ENCODE measurements at regions not wholly inside any gene's neighbourhood (a gene's known extent, or its start where the extent isn't known, plus 50 kb on each side); places are given as distances from the start of the nearest gene placed in this dataset.

DNA sequence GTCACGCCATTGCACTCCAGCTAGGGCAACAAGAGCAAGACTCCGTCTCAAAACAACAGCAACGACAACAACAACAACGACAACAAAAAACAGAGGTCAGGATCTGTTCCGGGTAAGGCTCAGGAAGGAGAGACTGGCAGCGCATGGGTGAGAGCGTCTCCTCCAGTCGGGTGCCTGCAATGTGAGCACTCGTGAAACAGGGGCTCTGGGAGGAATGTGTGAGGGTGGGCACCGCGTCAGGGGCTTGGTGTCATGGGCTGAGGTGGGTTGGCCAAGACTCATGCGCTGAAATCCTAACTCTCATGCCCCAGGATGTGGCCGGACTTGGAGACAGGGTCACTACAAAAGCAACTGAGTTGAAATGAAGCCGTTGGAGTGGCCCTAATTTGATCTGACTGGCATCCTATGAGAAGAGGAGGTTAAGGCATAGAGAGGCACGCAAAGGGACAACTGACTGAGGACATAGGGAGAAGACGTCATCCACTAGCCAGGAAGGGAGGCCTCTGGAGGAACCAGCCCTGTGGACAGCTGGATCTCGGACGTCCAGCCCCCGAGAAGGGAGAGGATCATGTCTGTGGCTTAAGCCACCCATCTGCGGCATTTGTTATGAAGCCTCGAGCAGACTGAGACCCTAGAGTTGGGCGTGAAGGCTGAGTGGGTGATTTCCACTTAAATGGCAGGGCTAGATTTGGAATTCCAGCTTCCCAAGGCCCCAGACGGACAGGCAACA is 241.5 kb upstream of the PITRM1 start:
- TF ChIP-seq, protein P1, sequence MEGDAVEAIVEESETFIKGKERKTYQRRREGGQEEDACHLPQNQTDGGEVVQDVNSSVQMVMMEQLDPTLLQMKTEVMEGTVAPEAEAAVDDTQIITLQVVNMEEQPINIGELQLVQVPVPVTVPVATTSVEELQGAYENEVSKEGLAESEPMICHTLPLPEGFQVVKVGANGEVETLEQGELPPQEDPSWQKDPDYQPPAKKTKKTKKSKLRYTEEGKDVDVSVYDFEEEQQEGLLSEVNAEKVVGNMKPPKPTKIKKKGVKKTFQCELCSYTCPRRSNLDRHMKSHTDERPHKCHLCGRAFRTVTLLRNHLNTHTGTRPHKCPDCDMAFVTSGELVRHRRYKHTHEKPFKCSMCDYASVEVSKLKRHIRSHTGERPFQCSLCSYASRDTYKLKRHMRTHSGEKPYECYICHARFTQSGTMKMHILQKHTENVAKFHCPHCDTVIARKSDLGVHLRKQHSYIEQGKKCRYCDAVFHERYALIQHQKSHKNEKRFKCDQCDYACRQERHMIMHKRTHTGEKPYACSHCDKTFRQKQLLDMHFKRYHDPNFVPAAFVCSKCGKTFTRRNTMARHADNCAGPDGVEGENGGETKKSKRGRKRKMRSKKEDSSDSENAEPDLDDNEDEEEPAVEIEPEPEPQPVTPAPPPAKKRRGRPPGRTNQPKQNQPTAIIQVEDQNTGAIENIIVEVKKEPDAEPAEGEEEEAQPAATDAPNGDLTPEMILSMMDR (conservative IDR thresholded peaks at IDR 0.05; ENCODE audit: low read depth, low read length) = no peak
- no peak for TF ChIP-seq EZH2 (IDR thresholded peaks at IDR 0.05; ENCODE audit: low read length, unreplicated experiment)

Measured in PC-3 (cell line).